ES-I3 (cell line): ENCODE measurements at regions not wholly inside any gene's neighbourhood (a gene's known extent, or its start where the extent isn't known, plus 50 kb on each side); places are given as distances from the start of the nearest gene placed in this dataset.
"Not testable (repeated sequence)": the region's sequence is repeated elsewhere in the genome, so short reads cannot be mapped to it uniquely, and the experiment has no call there.

Experiments
- H3K36me3 ChIP-seq: 2 replicates; pipeline ENCODE4 v1.6.1; 2013; ENCODE audit warnings: mild to moderate bottlenecking, low read length, control low read depth, moderate library complexity; ENCODE audit not compliant: insufficient read depth
- H3K4me1 ChIP-seq: 2 replicates; pipeline ENCODE4 v1.6.1; 2013; ENCODE audit warnings: mild to moderate bottlenecking, control low read depth, low read length; ENCODE audit not compliant: insufficient read depth
- H3K9ac ChIP-seq: 2 replicates; pipeline ENCODE4 v1.6.1; 2013; ENCODE audit warnings: low read depth, mild to moderate bottlenecking, low read length, moderate library complexity
- H3K9me3 ChIP-seq: 2 replicates; pipeline ENCODE4 v1.6.1; 2013; ENCODE audit warnings: mild to moderate bottlenecking, low read length, moderate library complexity; ENCODE audit not compliant: control insufficient read depth, insufficient read depth

- not testable (repeated sequence) for H3K9ac ChIP-seq, H3K36me3 ChIP-seq, H3K9me3 ChIP-seq, H3K4me1 ChIP-seq
These were observed 385.3 kb upstream of the EYS start for GRCh38 chr6:66092306-66092705.

- no peak overlapping the region for H3K9ac ChIP-seq
- no peaks in the 10 kb centered on the region for H3K36me3 ChIP-seq
- peaks cover 4% of the 10 kb centered on the region; the same call in 1 of the 2 replicates for H3K9me3 ChIP-seq
- no peaks in the 10 kb centered on the region for H3K4me1 ChIP-seq
These were observed 379.5 kb upstream of the EYS start for GRCh38 chr6:66086532-66086931.

GRCh38 chr6:66082914-66083313 lies 375.9 kb upstream of the EYS start:
- no peaks in the 10 kb centered on the region for H3K36me3 ChIP-seq
- peaks cover 4% of the 10 kb centered on the region; the same call in 1 of the 2 replicates for H3K9me3 ChIP-seq
- H3K4me1 ChIP-seq = no peaks in the 10 kb centered on the region
- no peak overlapping the region for H3K9ac ChIP-seq

GRCh38 chr6:66068907-66069306 lies 361.9 kb upstream of the EYS start:
- Histone ChIP-seq H3K9me3 (no peaks in the 10 kb centered on the region; the same call in 1 of the 2 replicates), H3K4me1 (no peaks in the 10 kb centered on the region), H3K9ac (no peak overlapping the region), H3K36me3 (no peaks in the 10 kb centered on the region)

GRCh38 chr6:66068033-66068432 lies 361.0 kb upstream of the EYS start:
- Histone ChIP-seq H3K36me3 (no peaks in the 10 kb centered on the region), H3K9ac (no peak overlapping the region), H3K4me1 (no peaks in the 10 kb centered on the region), H3K9me3 (no peaks in the 10 kb centered on the region; the same call in 1 of the 2 replicates)

- H3K36me3 ChIP-seq = no peaks in the 10 kb centered on the region
- H3K9ac ChIP-seq = no peak overlapping the region
- H3K4me1 ChIP-seq = no peaks in the 10 kb centered on the region
- H3K9me3 ChIP-seq = no peaks in the 10 kb centered on the region; the same call in 1 of the 2 replicates
These were observed 358.3 kb upstream of the EYS start for GRCh38 chr6:66065313-66065712.

GRCh38 chr6:66057034-66057433 lies 350.0 kb upstream of the EYS start:
- Histone ChIP-seq H3K9me3 (no peaks in the 10 kb centered on the region), H3K9ac (no peak overlapping the region), H3K36me3 (no peaks in the 10 kb centered on the region), H3K4me1 (no peaks in the 10 kb centered on the region)

- Histone ChIP-seq H3K36me3 (no peaks in the 10 kb centered on the region), H3K9me3 (no peaks in the 10 kb centered on the region), H3K9ac (no peak overlapping the region), H3K4me1 (no peaks in the 10 kb centered on the region)
These were observed 347.9 kb upstream of the EYS start for GRCh38 chr6:66054967-66055366.

GRCh38 chr6:66051812-66052211 lies 344.8 kb upstream of the EYS start:
- no peak overlapping the region for H3K9ac ChIP-seq
- H3K36me3 ChIP-seq = no peaks in the 10 kb centered on the region
- no peaks in the 10 kb centered on the region for H3K4me1 ChIP-seq
- H3K9me3 ChIP-seq = no peaks in the 10 kb centered on the region

- Histone ChIP-seq H3K36me3 (no peaks in the 10 kb centered on the region), H3K9ac (no peak overlapping the region), H3K4me1 (no peaks in the 10 kb centered on the region), H3K9me3 (no peaks in the 10 kb centered on the region)
These were observed 341.9 kb upstream of the EYS start for GRCh38 chr6:66048684-66049474.

GRCh38 chr6:66032626-66033025 lies 325.6 kb upstream of the EYS start:
- H3K4me1 ChIP-seq = no peaks in the 10 kb centered on the region
- H3K36me3 ChIP-seq = no peaks in the 10 kb centered on the region
- no peaks in the 10 kb centered on the region for H3K9me3 ChIP-seq
- H3K9ac ChIP-seq = no peak overlapping the region

- Histone ChIP-seq H3K9ac (no peak overlapping the region), H3K4me1 (no peaks in the 10 kb centered on the region), H3K9me3 (no peaks in the 10 kb centered on the region), H3K36me3 (no peaks in the 10 kb centered on the region)
These were observed 322.4 kb upstream of the EYS start for GRCh38 chr6:66029391-66029790.

- H3K36me3 ChIP-seq = no peaks in the 10 kb centered on the region
- H3K9me3 ChIP-seq = no peaks in the 10 kb centered on the region
- no peak overlapping the region for H3K9ac ChIP-seq
- no peaks in the 10 kb centered on the region for H3K4me1 ChIP-seq
These were observed 292.3 kb upstream of the EYS start for GRCh38 chr6:65999288-65999791.

GRCh38 chr6:65998544-65998943 lies 291.5 kb upstream of the EYS start:
- Histone ChIP-seq H3K9me3 (no peaks in the 10 kb centered on the region), H3K9ac (no peak overlapping the region), H3K4me1 (no peaks in the 10 kb centered on the region), H3K36me3 (no peaks in the 10 kb centered on the region)

GRCh38 chr6:65997539-65997938 lies 290.5 kb upstream of the EYS start:
- H3K4me1 ChIP-seq = no peaks in the 10 kb centered on the region
- H3K9ac ChIP-seq = no peak overlapping the region
- no peaks in the 10 kb centered on the region for H3K9me3 ChIP-seq
- H3K36me3 ChIP-seq = no peaks in the 10 kb centered on the region
